Pancreas (tissue), 10 donors: ENCODE measurements at regions not wholly inside any gene's neighbourhood (a gene's known extent, or its start where the extent isn't known, plus 50 kb on each side); places are given as distances from the start of the nearest gene placed in this dataset.

Source experiments
- ATAC-seq, 4 donors: fragments of 200-7000 bp; cut with Tn5 transposase; one replicate each; pipeline versions ENCODE4 v1.8.0 to v1.9.1; 2020; ENCODE audit warnings: mild to moderate bottlenecking in 4 of 4, moderate library complexity in 4 of 4
- DNase-seq, 6 donors: peaks; one replicate each; pipeline ENCODE4 v3.0.0-alpha.2; 2020
- FAIRE-seq: peaks from 2 replicates; lab custom pipeline; 2012; peaks lifted over from hg19 to GRCh38; lab: Jason Lieb, UNC
- H3K27ac ChIP-seq, 4 donors: fragments of 200-600 bp; sonication (generic); 1 replicate in 3 of 4; 2 replicates in 1 of 4; pipeline versions ENCODE4 v1.5.0 to v1.8.0; 2020
- H3K27me3 ChIP-seq, 4 donors: fragments of 200-600 bp; one replicate each; pipeline ENCODE4 v1.8.0; 2021
- H3K36me3 ChIP-seq, 3 donors: fragments of 200-600 bp; sonication (generic) in 1 of 3; one replicate each; pipeline versions ENCODE4 v1.5.0 to v1.8.0; 2020 to 2021
- H3K4me1 ChIP-seq, 3 donors: fragments of 200-600 bp; one replicate each; pipeline ENCODE4 v1.8.0; 2021
- H3K4me3 ChIP-seq, 4 donors: fragments of 200-600 bp; sonication (generic) in 2 of 4; one replicate each; pipeline versions ENCODE4 v1.5.0 to v1.8.0; 2020 to 2021
- H3K9me3 ChIP-seq, 4 donors: fragments of 200-600 bp; one replicate each; pipeline ENCODE4 v1.8.0; 2021
- WGBS, 2 donors: extraction: QIAGEN DNeasy Blood & Tissue Kit; methylation state at CpG; one replicate each; pipeline ENCODE4 v1.1.7; 2013; 5-methylcytosine and 5-hydroxymethylcytosine counted together
- intact Hi-C, 3 donors: fragments of 100-400 bp; cut with DNase I; formaldehyde crosslinking; loops; one replicate each; pipeline versions ENCODE4 v1.11.1 to v1.14.2; 2022
- TF ChIP-seq, protein P1 (sequence below), 4 donors: fragments of 200-600 bp; sonication (generic) in 3 of 4; IDR thresholded peaks; one replicate each; pipeline versions ENCODE4 v1.5.0 to v1.8.0; 2021; ENCODE audit warnings: antibody characterized with exemption in 4 of 4
- donor health status: healthy with polysubstance abuse.
- donor health status: DM: no; HTN: no; CAD: no; lungs with moderate emphysema.
- donor health status: DM: no; HTN: no; CAD: no.
- donor health status: control.
- donor health status: control.
- donor health status: Bipolar disorder and iron deficiency.
- donor health status: DM: yes; HTN: yes; CAD: no.
- donor health status: DM: no; HTN: no; CAD: no.
- donor health status: DM: no; HTN: no; CAD: no.
- donor health status: DM: yes; HTN: yes; CAD: no.

DNA sequence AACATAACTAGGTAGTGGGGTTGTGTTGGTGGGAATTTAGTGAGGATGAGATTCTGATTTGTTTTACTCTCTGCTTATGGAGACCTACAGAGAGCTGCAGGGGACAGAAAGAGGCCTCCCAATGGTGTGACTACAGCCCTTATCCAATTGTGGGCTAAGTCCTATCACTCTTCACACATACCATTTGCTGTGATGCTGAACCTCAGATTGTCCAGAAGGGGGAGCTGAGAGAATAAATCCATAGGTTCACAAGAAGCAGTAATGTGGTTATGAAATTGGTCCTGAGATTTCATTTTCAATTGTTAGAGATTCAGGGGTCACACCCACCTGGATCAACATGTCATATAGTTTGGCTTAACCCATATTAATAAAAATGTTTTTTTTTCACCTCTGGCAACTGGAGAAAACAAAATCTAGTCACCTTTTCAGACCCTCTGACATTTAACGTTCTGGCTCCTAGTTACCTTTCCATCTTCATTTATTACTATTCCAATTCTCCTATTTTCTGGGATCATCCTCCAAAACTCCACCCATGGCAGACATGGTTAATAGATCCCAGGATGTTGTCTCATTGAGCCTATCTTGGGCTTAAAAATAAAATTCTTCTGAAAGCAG, 53.3 kb upstream of the PTPN5 start:
- TF ChIP-seq, protein P1, sequence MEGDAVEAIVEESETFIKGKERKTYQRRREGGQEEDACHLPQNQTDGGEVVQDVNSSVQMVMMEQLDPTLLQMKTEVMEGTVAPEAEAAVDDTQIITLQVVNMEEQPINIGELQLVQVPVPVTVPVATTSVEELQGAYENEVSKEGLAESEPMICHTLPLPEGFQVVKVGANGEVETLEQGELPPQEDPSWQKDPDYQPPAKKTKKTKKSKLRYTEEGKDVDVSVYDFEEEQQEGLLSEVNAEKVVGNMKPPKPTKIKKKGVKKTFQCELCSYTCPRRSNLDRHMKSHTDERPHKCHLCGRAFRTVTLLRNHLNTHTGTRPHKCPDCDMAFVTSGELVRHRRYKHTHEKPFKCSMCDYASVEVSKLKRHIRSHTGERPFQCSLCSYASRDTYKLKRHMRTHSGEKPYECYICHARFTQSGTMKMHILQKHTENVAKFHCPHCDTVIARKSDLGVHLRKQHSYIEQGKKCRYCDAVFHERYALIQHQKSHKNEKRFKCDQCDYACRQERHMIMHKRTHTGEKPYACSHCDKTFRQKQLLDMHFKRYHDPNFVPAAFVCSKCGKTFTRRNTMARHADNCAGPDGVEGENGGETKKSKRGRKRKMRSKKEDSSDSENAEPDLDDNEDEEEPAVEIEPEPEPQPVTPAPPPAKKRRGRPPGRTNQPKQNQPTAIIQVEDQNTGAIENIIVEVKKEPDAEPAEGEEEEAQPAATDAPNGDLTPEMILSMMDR (IDR thresholded peaks at IDR 0.05) = peak; percentile 18 to 55 (median 34)
- 77 to 85% methylated on average over 1 of the region's 1 CpG for WGBS, 2 donors
- no peak overlapping the region for H3K27ac ChIP-seq
- FAIRE-seq (no peak), DNase-seq (no peak), ATAC-seq (peak; percentile 40 to 75 (median 66))
- no peaks in the 10 kb centered on the region for H3K9me3 ChIP-seq
- no peaks in the 10 kb centered on the region for H3K27me3 ChIP-seq
- intact Hi-C loops = no loop called here
- no peak overlapping the region for H3K4me3 ChIP-seq
- H3K36me3 ChIP-seq = no peaks in the 10 kb centered on the region
- no peaks in the 10 kb centered on the region for H3K4me1 ChIP-seq
